K562 (cell line): ENCODE measurements at regions not wholly inside any gene's neighbourhood (a gene's known extent, or its start where the extent isn't known, plus 50 kb on each side); places are given as distances from the start of the nearest gene placed in this dataset.

ENCODE experiments used
- ATAC-seq: fragments of 200-7000 bp; cut with Tn5 transposase; 3 replicates; pipeline ENCODE4 v1.9.1; 2020; ENCODE audit warnings: moderate library complexity
- BruUV-seq: library from RNA; stranded (reverse); fragments of 400-500 nt; replicated peaks from 2 replicates; lab custom pipeline; 2021; lab: Mats Ljungman, UMichigan
- CTCF ChIA-PET: fragments of 300-600 bp; formaldehyde crosslinking; extraction: SDS; loops from one replicate; lab custom pipeline; 2021; ENCODE audit warnings: low intra/inter-chr PET ratio; lab: Yijun Ruan, JAX
- POLR2A ChIA-PET: fragments of 300-600, 350-650 bp; sonication (Branson Sonifier 250); formaldehyde crosslinking; extraction: SDS; loops from one replicate; lab custom pipeline; 2021; ENCODE audit warnings: antibody characterized with exemption, inconsistent platforms; lab: Yijun Ruan, JAX
- DNase-seq, 4 experiments: peaks; one replicate each; pipeline versions ENCODE4 v3.0.0 to v3.0.0-alpha.2; 2011 to 2018; ENCODE audit warnings: low spot score in 3 of 4, mixed read lengths in 3 of 4; ENCODE audit errors: extremely low read depth in 1 of 4
- FAIRE-seq: peaks from 2 replicates; lab custom pipeline; 2011; peaks lifted over from hg19 to GRCh38; lab: Jason Lieb, UNC
- H2AFZ ChIP-seq: 2 replicates; pipeline ENCODE4 v1.6.0; 2011; ENCODE audit warnings: low read depth, low read length, control low read depth, inconsistent platforms
- H3K27ac ChIP-seq: fragments of 200-600 bp; 3 replicates; pipeline ENCODE4 v1.8.0; 2011; ENCODE audit warnings: low read depth, mild to moderate bottlenecking, control low read depth, inconsistent platforms, low read length, moderate library complexity, mixed read lengths; ENCODE audit errors: extremely low read depth
- H3K27me3 ChIP-seq, 2 experiments: fragments of 300-600 bp in 1 of 2; 2 replicates in 1 of 2; 3 replicates in 1 of 2; pipeline versions ENCODE4 v1.6.0 to v1.8.0; 2011; ENCODE audit warnings: inconsistent platforms in 2 of 2, low read length in 2 of 2, mild to moderate bottlenecking in 1 of 2, mixed read lengths in 1 of 2, moderate library complexity in 1 of 2; ENCODE audit not compliant: control insufficient read depth in 2 of 2, insufficient read depth in 2 of 2
- H3K36me3 ChIP-seq: fragments of 300-600 bp; 3 replicates; pipeline ENCODE4 v1.8.0; 2011; ENCODE audit warnings: mild to moderate bottlenecking, low read length, inconsistent platforms; ENCODE audit not compliant: control insufficient read depth, insufficient read depth
- H3K4me1 ChIP-seq, 2 experiments: fragments of 200-600 bp in 1 of 2; replicated peaks in 1 of 2; 2 replicates in 1 of 2; 3 replicates in 1 of 2; pipeline versions ENCODE4 v1.5.1 to v1.8.0; 2011; ENCODE audit warnings: inconsistent platforms in 2 of 2, low read length in 2 of 2, mild to moderate bottlenecking in 1 of 2, mixed read lengths in 1 of 2, moderate library complexity in 1 of 2; ENCODE audit not compliant: control insufficient read depth in 2 of 2, insufficient read depth in 2 of 2
- H3K4me2 ChIP-seq: 2 replicates; pipeline ENCODE4 v1.6.1; 2011; ENCODE audit warnings: low read length, control low read depth, inconsistent platforms, mixed read lengths; ENCODE audit not compliant: insufficient read depth
- H3K4me3 ChIP-seq: fragments of 200-600 bp; sonication (generic), shearing (Covaris generic); 2 replicates; pipeline ENCODE4 v1.5.1; 2016; ENCODE audit warnings: control low read depth, inconsistent platforms
- H3K79me2 ChIP-seq: fragments of 200-600 bp; 3 replicates; pipeline ENCODE4 v1.8.0; 2011; ENCODE audit warnings: low read length, inconsistent platforms; ENCODE audit not compliant: control insufficient read depth, insufficient read depth
- H3K9ac ChIP-seq, 2 experiments: 2 replicates each; pipeline versions ENCODE4 v1.6.0 to v1.6.1; 2011; ENCODE audit warnings: low read depth in 2 of 2, low read length in 2 of 2, control low read depth in 1 of 2, inconsistent platforms in 1 of 2, mild to moderate bottlenecking in 1 of 2, mixed read lengths in 1 of 2; ENCODE audit not compliant: insufficient read depth in 1 of 2
- H3K9me1 ChIP-seq: one replicate; pipeline ENCODE4 v1.6.0; 2011; ENCODE audit warnings: inconsistent platforms, mild to moderate bottlenecking, low read length, moderate library complexity; ENCODE audit not compliant: control insufficient read depth, insufficient read depth
- H3K9me3 ChIP-seq: replicated peaks from 2 replicates; pipeline ENCODE4 v1.5.1; 2011; ENCODE audit warnings: low read depth, low read length, inconsistent platforms; ENCODE audit not compliant: control insufficient read depth, insufficient read depth
- H4K20me1 ChIP-seq: replicated peaks from 2 replicates; pipeline ENCODE4 v1.6.1; 2011; ENCODE audit warnings: low read length, inconsistent platforms, mixed read lengths; ENCODE audit not compliant: control insufficient read depth, insufficient read depth
- E4F1 ChIP-seq: fragments of 250-450 bp; sonication (Bioruptor Pico); IDR thresholded peaks from 2 replicates; pipeline ENCODE4 v1.5.0; 2021; ENCODE audit warnings: mild to moderate bottlenecking, borderline replicate concordance
- EGR1 ChIP-seq: fragments of 450-650 bp; conservative IDR thresholded peaks from 2 replicates; pipeline ENCODE4 v1.6.1; 2017; ENCODE audit warnings: mild to moderate bottlenecking
- GATAD2A ChIP-seq: fragments of 450-650 bp; IDR thresholded peaks from 2 replicates; pipeline ENCODE4 v1.6.1; 2017
- MAFG ChIP-seq: fragments of 450-650 bp; conservative IDR thresholded peaks from 2 replicates; pipeline ENCODE4 v1.6.1; 2016; ENCODE audit warnings: missing genetic modification characterization, missing compliant biosample characterization
- NFIX ChIP-seq: fragments of 250-450 bp; sonication (Bioruptor Pico); IDR thresholded peaks from 2 replicates; pipeline ENCODE4 v1.4.0; 2020; ENCODE audit warnings: low read depth, mild to moderate bottlenecking, moderate library complexity
- NFRKB ChIP-seq: fragments of 450-650 bp; IDR thresholded peaks from 2 replicates; pipeline ENCODE4 v1.6.1; 2016; ENCODE audit warnings: low read depth
- OTX1 ChIP-seq: fragments of 450-650 bp; formaldehyde crosslinking; IDR thresholded peaks from 2 replicates; pipeline ENCODE4 v1.4.0; 2022; ENCODE audit warnings: mild to moderate bottlenecking
- SRF ChIP-seq, 2 experiments: fragments of 250-450, 450-650 bp in 1 of 2; sonication (Bioruptor Pico) in 1 of 2; sonication (generic) in 1 of 2; formaldehyde crosslinking; IDR thresholded peaks; 2 replicates each; pipeline versions ENCODE4 v1.5.0 to v1.5.1; 2020 to 2022; ENCODE audit warnings: mild to moderate bottlenecking in 1 of 2, missing genetic modification reagents in 1 of 2
- ZBTB17 ChIP-seq: fragments of 450-650 bp; formaldehyde crosslinking; IDR thresholded peaks from 2 replicates; pipeline ENCODE4 v1.4.0; 2020; ENCODE audit warnings: mild to moderate bottlenecking
- ZBTB8A ChIP-seq: fragments of 450-650 bp; IDR thresholded peaks from 2 replicates; pipeline ENCODE4 v1.6.1; 2018; ENCODE audit warnings: mild to moderate bottlenecking, moderate library complexity; ENCODE audit not compliant: partially characterized antibody
- ZNF316 ChIP-seq: fragments of 450-650 bp; IDR thresholded peaks from 2 replicates; pipeline ENCODE4 v1.6.1; 2016
- ZNF407 ChIP-seq: fragments of 450-650 bp; IDR thresholded peaks from 2 replicates; pipeline ENCODE4 v1.6.1; 2016; ENCODE audit warnings: low read depth
- ZSCAN32 ChIP-seq: fragments of 450-650 bp; formaldehyde crosslinking; IDR thresholded peaks from 2 replicates; pipeline ENCODE4 v1.4.0; 2020; ENCODE audit warnings: mild to moderate bottlenecking, moderate library complexity
- WGBS: fragments of 100-300 bp; shearing (Covaris generic); methylation state at CpG from one replicate; pipeline ENCODE4 v1.1.6; 2016; ENCODE audit warnings: low coverage, mixed read lengths; ENCODE audit not compliant: insufficient coverage; ENCODE audit errors: missing lambda C conversion rate; 5-methylcytosine and 5-hydroxymethylcytosine counted together
- in situ Hi-C: fragments of 300-500 bp; cut with MboI; formaldehyde crosslinking; loops from 4 replicates; pipeline ENCODE4 v1.15.0; 2018; ENCODE audit warnings: inconsistent platforms, mixed read lengths
- intact Hi-C: fragments of 100-400 bp; cut with micrococcal nuclease; formaldehyde crosslinking; loops from 2 replicates; pipeline ENCODE4 v1.14.2; 2022

GRCh38 chr4:114236171-114236769, 256.8 kb upstream of the ARSJ start:
- Histone ChIP-seq H3K36me3 (no peaks in the 10 kb centered on the region), H4K20me1 (no peaks in the 10 kb centered on the region), H3K9ac (no peak overlapping the region), H3K79me2 (no peaks in the 10 kb centered on the region), H3K4me1 (no peaks in the 10 kb centered on the region), H3K27me3 (no peaks in the 10 kb centered on the region), H3K4me3 (no peak overlapping the region), H3K27ac (no peak overlapping the region), H3K4me2 (no peak overlapping the region), H3K9me1 (no peaks in the 10 kb centered on the region), H3K9me3 (no peaks in the 10 kb centered on the region), H2AFZ (no peak overlapping the region)
- 0% methylated on average over 2 of the region's 2 CpGs for WGBS
- in situ Hi-C loops = no loop called here
- CTCF ChIA-PET = no interaction called here
- DNase-seq = peak in 1 of 4 experiments; percentile 2
- no peak for FAIRE-seq
- no TSS peak for BruUV-seq
- no peak for ATAC-seq
- no peak for TF ChIP-seq SRF (CRISPR knock-in tag; IDR thresholded peaks at IDR 0.05)
- TF ChIP-seq EGR1 = no peak
- TF ChIP-seq E4F1 = no peak
- 0 out of 2 replicates have a peak, but pooled peaks have one; percentile 13 for TF ChIP-seq MAFG (tag)
- peak; percentile 30; the same call in 1 of the 2 replicates for TF ChIP-seq ZNF316
- TF ChIP-seq ZBTB17 (CRISPR knock-in tag) = no peak
- TF ChIP-seq GATAD2A = no peak
- no peak for TF ChIP-seq ZNF407
- no peak for TF ChIP-seq NFIX (CRISPR knock-in tag)
- no peak for TF ChIP-seq ZSCAN32 (CRISPR knock-in tag)
- no peak for TF ChIP-seq ZBTB8A
- TF ChIP-seq NFRKB = no peak
- no peak for TF ChIP-seq OTX1 (CRISPR knock-in tag)
- intact Hi-C loops = loop anchor here (10.0 kb wide), 1 partner anchor 139 kb away; no protein-coding TSS in a partner anchor
- POLR2A ChIA-PET = no interaction called here
